Mesothelial cell of epicardium (in vitro differentiated cells): ENCODE measurements at regions not wholly inside any gene's neighbourhood (a gene's known extent, or its start where the extent isn't known, plus 50 kb on each side); places are given as distances from the start of the nearest gene placed in this dataset.

Experiments used
- DNase-seq, 2 experiments: peaks; one replicate each; pipeline ENCODE4 v3.0.0; 2021; ENCODE audit warnings: low spot score in 2 of 2; ENCODE audit not compliant: unreplicated experiment in 2 of 2
- H3K27ac Mint-ChIP-seq: 2 replicates; pipeline ENCODE4 v1.8.0; 2021; ENCODE audit warnings: mixed read lengths
- H3K27me3 Mint-ChIP-seq: 2 replicates; pipeline ENCODE4 v1.8.0; 2021; ENCODE audit warnings: low read depth, mixed read lengths
- H3K36me3 Mint-ChIP-seq: 2 replicates; pipeline ENCODE4 v1.8.0; 2021; ENCODE audit warnings: mixed read lengths
- H3K4me1 Mint-ChIP-seq: 2 replicates; pipeline ENCODE4 v1.8.0; 2021; ENCODE audit warnings: mixed read lengths
- H3K4me3 Mint-ChIP-seq: 2 replicates; pipeline ENCODE4 v1.8.0; 2021; ENCODE audit warnings: mild to moderate bottlenecking, moderate library complexity, mixed read lengths
- H3K9me3 Mint-ChIP-seq: 2 replicates; pipeline ENCODE4 v1.8.0; 2021; ENCODE audit warnings: mixed read lengths
- CTCF ChIP-seq: fragments of 200-600 bp; sonication (generic); IDR thresholded peaks from one replicate; pipeline ENCODE4 v1.5.0; 2021; ENCODE audit warnings: antibody characterized with exemption; ENCODE audit not compliant: unreplicated experiment

- Mint-ChIP-seq H3K9me3 (no peaks in the 10 kb centered on the region), H3K27me3 (peaks cover 4% of the 10 kb centered on the region), H3K36me3 (no peaks in the 10 kb centered on the region), H3K4me3 (no peak overlapping the region), H3K27ac (no peak overlapping the region), H3K4me1 (peaks cover 7% of the 10 kb centered on the region)
- TF ChIP-seq CTCF = no peak
- no peak for DNase-seq
These were observed 56.8 kb upstream of the PPP2R3A start for GRCh38 chr3:135908737-135909136.

GRCh38 chr3:135911110-135911509, 54.4 kb upstream of the PPP2R3A start:
- DNase-seq = no peak
- Mint-ChIP-seq H3K36me3 (no peaks in the 10 kb centered on the region), H3K27ac (no peak overlapping the region), H3K9me3 (no peaks in the 10 kb centered on the region), H3K4me3 (no peak overlapping the region), H3K4me1 (peaks cover 7% of the 10 kb centered on the region), H3K27me3 (peaks cover 4% of the 10 kb centered on the region)
- no peak for TF ChIP-seq CTCF

DNA sequence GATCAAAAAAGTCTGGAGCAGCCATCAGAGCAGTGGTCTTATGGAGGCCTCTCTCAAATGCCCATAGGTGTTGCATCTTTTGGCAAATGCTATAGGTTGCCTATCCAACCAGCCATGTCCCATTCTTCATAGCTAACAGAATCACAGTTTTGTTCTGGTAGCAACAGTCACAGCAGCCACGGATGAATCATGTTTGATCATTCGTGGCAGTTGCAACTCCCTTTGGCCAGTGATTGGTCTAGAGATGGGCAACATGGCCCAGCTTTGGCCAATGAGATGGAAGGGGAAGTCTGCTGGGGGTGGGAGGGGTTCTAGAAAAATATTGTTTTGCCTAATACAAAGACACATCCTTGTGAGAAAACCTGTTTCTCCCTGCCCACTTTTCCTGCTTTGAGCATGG, 50.3 kb upstream of the PPP2R3A start:
- no peak overlapping the region for H3K4me3 Mint-ChIP-seq
- no peaks in the 10 kb centered on the region for H3K27me3 Mint-ChIP-seq
- TF ChIP-seq CTCF = no peak
- no peaks in the 10 kb centered on the region for H3K9me3 Mint-ChIP-seq
- H3K27ac Mint-ChIP-seq = no peak overlapping the region
- no peaks in the 10 kb centered on the region for H3K36me3 Mint-ChIP-seq
- H3K4me1 Mint-ChIP-seq = no peaks in the 10 kb centered on the region
- DNase-seq = no peak
